BLaER1 (cell line): ENCODE measurements at regions not wholly inside any gene's neighbourhood (a gene's known extent, or its start where the extent isn't known, plus 50 kb on each side); places are given as distances from the start of the nearest gene placed in this dataset.

Source experiments
- H3K27ac ChIP-seq: shearing (Covaris generic); formaldehyde crosslinking; 2 replicates; pipeline ENCODE4 v1.8.1; 2022
- H3K27me3 ChIP-seq: shearing (Covaris generic); formaldehyde crosslinking; 2 replicates; pipeline ENCODE4 v1.8.1; 2022
- H3K36me3 ChIP-seq: shearing (Covaris generic); formaldehyde crosslinking; 2 replicates; pipeline ENCODE4 v1.8.1; 2022
- H3K4me1 ChIP-seq: shearing (Covaris generic); formaldehyde crosslinking; 2 replicates; pipeline ENCODE4 v1.8.1; 2022
- H3K4me2 ChIP-seq: shearing (Covaris generic); formaldehyde crosslinking; 2 replicates; pipeline ENCODE4 v1.8.1; 2022
- H3K4me3 ChIP-seq: shearing (Covaris generic); formaldehyde crosslinking; 2 replicates; pipeline ENCODE4 v1.8.1; 2022
- H3K9ac ChIP-seq: shearing (Covaris generic); formaldehyde crosslinking; 2 replicates; pipeline ENCODE4 v1.8.1; 2022
- H3K9me3 ChIP-seq: shearing (Covaris generic); formaldehyde crosslinking; 2 replicates; pipeline ENCODE4 v1.8.1; 2022
- H4K20me1 ChIP-seq: shearing (Covaris generic); formaldehyde crosslinking; 2 replicates; pipeline ENCODE4 v1.8.1; 2022
- Cebpa-rat ChIP-seq: shearing (Covaris generic); IDR thresholded peaks from 2 replicates; pipeline ENCODE4 v1.8.1; 2022

DNA sequence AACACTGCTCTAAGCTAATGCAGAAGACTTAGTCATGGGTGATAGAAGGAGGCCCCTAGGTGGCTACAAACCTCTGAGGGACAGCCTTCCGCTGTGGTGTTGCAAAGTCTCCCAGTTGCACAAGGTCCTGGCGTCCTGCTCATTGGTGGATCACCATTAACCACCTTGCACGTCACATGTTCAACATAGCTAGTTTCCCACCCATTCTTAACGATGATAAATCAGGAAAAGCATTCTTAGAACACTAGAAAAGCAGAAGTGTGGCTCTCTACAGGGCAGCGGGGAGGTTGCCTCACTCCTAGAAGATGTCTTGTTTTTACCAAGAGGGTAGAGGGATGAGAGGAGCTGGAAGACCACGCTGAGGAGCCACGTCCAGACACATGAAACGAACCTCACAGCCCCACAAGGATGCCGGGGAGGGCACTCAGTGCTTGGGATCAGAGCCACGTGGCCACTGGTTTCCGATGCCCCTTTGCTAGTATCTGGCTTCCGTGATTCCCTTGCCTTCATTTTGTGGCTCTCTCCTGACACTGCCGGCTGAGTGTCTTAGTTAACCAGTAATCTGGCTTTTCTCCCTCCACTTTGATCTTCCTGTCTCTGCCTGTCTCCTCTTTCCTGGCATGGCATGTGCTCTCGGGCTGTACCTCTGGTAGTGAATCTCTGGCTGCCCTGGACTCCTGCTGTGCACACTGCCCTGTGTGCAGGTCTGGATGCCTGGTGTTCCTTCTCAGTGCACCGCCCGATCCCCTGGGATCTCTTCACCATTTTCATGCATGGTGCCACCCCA, 91.4 kb upstream of the NEDD9 start:
- Histone ChIP-seq H3K4me2 (no peak overlapping the region), H3K27ac (no peak overlapping the region), H3K4me1 (peaks cover 12% of the 10 kb centered on the region; the same call in 1 of the 2 replicates)

DNA sequence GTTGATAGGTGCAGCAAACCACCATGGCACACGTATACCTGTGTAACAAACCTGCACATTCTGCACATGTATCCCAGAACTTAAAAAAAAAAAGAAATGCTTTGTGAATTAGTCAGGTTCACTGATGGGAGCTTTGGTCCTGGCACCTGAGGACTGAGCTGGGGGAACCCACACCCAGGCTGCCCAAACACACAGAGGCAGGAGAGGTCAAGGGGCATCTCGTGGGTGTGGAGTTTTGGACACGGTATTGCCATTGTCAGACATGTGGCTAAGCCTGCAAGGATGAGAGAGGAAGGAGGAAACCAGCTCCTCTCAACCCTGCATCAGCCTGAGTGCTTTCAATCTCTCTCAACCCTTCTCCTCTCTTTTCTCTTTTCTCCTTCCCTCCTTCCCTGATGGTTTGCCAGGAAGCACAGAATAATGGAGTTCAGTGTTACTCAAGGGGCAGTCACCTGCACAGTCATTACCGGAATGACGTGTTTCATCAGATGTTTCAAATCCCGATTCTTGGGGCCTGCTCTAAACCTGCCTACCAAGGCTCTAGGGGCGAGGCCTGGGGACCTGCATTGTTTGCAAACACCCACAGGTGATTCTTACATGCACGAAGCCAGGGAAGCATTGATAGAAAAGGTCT, 89.9 kb upstream of the NEDD9 start:
- Histone ChIP-seq H3K4me2 (no peak overlapping the region), H3K4me3 (no peak overlapping the region), H3K4me1 (0 out of 2 replicates have a peak, but pooled peaks cover 11% of the 10 kb centered on the region), H3K27me3 (no peaks in the 10 kb centered on the region), H4K20me1 (no peaks in the 10 kb centered on the region), H3K9ac (no peak overlapping the region), H3K27ac (no peak overlapping the region), H3K36me3 (peaks cover 3% of the 10 kb centered on the region; the same call in 1 of the 2 replicates), H3K9me3 (no peaks in the 10 kb centered on the region)
- no peak for TF ChIP-seq Cebpa-rat

More for the DNA sequence above, 91.4 kb upstream of the NEDD9 start:
- Histone ChIP-seq H3K4me3 (no peak overlapping the region), H3K9ac (no peak overlapping the region), H3K9me3 (no peaks in the 10 kb centered on the region), H3K36me3 (no peaks in the 10 kb centered on the region), H3K27me3 (no peaks in the 10 kb centered on the region), H4K20me1 (no peaks in the 10 kb centered on the region)
- TF ChIP-seq Cebpa-rat = no peak

DNA sequence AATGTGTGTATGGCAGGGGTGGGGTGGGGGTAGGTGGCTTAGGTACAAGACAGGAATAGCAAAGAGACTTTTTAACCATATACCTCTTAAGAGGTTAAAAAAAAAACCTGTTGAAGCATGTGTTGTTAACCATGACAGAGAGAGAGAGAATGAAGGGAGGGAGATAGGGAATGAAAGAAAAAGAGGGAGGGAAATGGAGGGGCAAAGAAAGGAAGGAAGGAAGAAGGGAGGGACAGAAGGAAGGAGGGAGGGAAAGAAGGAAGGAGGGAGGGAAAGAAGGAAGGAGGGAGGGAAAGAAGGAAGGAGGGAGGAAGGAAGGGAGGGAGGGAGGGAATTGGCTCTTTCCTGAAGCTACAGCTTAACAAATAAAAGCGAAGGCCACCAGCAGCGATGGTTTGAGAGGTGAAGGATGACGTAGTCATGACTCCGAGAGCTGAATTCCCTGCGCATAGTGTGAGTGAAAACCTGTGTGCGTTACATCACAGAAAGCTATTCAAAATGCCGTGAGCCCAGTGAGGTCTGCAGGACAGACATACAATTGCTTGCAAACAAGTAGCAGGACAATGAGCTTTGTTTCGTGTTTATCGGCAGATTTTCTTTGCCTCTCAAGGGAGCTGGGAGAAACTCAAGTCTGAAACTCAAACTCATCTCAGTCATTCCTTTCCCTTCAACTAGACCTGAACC, 88.6 kb upstream of the NEDD9 start:
- Histone ChIP-seq H3K4me2 (no peak overlapping the region), H3K4me3 (no peak overlapping the region), H3K9ac (no peak overlapping the region), H3K9me3 (no peaks in the 10 kb centered on the region), H3K4me1 (0 out of 2 replicates have a peak, but pooled peaks cover 11% of the 10 kb centered on the region), H3K27me3 (no peaks in the 10 kb centered on the region), H3K27ac (no peak overlapping the region), H3K36me3 (peaks cover 3% of the 10 kb centered on the region; the same call in 1 of the 2 replicates), H4K20me1 (no peaks in the 10 kb centered on the region)
- TF ChIP-seq Cebpa-rat = no peak

DNA sequence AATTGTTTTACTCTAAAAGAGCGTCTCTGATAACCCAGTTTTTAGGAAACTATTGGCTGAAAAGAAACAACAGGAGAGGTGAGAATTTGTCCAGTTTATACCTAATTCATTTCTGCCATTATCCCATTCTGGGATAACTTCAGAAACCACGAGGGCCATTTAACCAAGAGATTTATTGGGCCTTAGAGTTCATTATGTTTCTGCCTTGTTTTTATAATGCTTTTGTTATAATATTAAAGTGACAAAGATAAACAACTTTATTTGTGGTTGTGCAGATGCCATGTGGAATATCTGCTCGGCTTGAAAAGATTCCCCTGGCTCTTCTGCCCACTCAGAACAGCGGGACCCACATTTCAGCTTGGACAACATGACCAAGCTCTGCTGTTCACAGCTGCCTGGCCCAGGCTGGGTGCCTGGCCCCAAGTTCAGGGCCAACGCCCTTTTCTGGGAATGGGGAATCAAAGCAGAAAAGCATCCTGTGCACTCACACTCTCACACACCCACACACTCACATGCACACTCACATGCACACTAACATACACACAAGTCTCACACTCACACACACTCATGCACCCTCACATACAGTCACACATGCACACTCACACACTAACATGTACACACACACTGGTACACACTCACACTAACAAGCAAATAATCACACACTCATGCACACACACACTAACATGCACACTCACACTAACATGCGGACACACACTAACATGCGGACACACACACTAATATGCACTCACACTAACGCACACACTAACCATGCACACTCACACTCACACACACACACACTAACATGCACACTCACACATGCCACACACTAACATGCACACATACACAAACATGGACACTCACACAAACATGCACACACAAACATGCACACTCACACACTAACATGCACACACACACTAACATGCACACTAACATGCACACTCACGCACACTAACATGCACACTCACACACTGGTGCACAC, 86.7 kb upstream of the NEDD9 start:
- no peaks in the 10 kb centered on the region for H3K27me3 ChIP-seq
- no peak overlapping the region for H3K9ac ChIP-seq
- no peak overlapping the region for H3K4me3 ChIP-seq
- H3K36me3 ChIP-seq = peaks cover 3% of the 10 kb centered on the region; the same call in 1 of the 2 replicates
- no peaks in the 10 kb centered on the region for H4K20me1 ChIP-seq
- no peak overlapping the region for H3K27ac ChIP-seq
- H3K4me1 ChIP-seq = 0 out of 2 replicates have a peak, but pooled peaks cover 6% of the 10 kb centered on the region
- no peak for TF ChIP-seq Cebpa-rat
- no peaks in the 10 kb centered on the region for H3K9me3 ChIP-seq
- no peak overlapping the region for H3K4me2 ChIP-seq

DNA sequence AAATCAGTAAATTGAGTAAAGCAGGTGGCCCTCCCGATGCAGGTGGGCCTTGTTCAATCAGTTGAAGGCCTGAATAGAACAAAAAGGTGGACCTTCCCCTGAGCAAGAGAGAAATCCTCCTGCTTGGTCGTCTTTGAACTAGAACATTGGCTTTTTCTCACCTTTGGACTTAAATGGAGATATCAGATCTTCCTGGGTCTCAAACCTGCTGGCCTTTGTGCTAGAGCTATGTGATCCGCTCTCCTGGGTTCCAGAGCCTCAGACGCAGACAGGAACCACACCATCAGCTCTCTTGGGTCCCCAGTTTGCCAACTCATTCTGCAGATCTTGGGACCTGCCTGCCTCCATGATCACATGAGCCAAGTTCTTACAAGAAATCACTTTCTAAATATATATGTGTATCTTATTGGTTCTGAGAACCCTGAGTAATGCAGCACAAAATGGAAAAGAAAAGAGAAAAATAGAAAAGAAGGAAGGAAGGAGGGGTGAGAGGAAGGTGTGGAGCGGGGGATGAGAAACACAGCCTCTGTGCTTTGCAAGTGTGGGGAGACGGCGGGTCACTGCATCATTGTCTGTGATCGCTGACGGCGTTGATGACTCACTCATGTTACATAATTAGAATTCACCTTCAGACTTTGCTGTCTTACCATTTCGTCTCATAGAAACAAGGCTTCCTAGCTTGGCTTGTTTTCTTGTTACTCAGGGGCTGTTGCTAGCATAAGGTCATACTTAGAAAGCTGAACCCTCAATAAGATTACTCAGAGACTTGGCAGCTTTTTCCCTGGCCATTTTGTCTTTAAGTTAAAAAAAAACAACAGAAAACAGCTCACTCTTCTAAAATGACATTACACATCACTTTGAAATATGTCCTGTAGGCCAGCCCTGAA, 85.7 kb upstream of the NEDD9 start:
- H3K27me3 ChIP-seq = no peaks in the 10 kb centered on the region
- H4K20me1 ChIP-seq = no peaks in the 10 kb centered on the region
- H3K9ac ChIP-seq = no peak overlapping the region
- no peak overlapping the region for H3K4me3 ChIP-seq
- no peak for TF ChIP-seq Cebpa-rat
- H3K27ac ChIP-seq = no peak overlapping the region
- no peaks in the 10 kb centered on the region for H3K4me1 ChIP-seq
- peaks cover 3% of the 10 kb centered on the region; the same call in 1 of the 2 replicates for H3K36me3 ChIP-seq
- H3K4me2 ChIP-seq = no peak overlapping the region
- no peaks in the 10 kb centered on the region for H3K9me3 ChIP-seq

DNA sequence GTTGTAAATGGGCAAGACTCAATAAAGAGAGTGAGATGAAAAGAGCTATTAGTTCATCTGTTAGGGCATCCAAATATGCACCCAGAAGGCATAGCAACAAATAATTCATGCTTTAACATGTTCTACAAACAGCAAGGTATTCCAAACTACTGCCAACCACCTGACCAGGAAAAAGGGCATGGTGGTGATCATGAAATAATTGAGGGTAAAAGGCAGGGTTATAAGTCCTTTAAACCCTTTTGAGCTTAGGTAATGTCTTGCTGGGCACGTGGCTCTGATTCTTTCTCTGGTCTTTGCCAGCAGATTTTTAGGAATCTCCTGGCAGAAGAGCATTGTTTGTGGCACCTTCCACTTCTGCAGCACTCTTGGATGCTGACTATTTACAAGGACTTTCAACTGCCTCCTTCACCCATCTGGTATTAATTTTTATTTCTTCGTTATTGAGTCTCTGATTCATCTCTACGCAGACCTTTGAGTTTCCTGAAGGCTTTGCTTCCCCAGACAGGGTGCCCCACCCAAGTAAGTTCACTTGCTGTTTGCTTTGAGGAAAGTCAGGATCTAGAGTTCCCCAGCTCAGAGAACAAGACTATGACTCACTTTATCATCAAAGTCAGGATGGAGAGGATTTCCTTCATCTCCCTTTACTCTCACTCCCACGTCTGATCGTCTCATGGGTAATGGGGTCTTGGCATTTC, 83.4 kb upstream of the NEDD9 start:
- no peaks in the 10 kb centered on the region for H3K27me3 ChIP-seq
- no peaks in the 10 kb centered on the region for H4K20me1 ChIP-seq
- no peak for TF ChIP-seq Cebpa-rat
- no peaks in the 10 kb centered on the region for H3K9me3 ChIP-seq
- H3K27ac ChIP-seq = no peak overlapping the region
- no peak overlapping the region for H3K4me2 ChIP-seq
- H3K36me3 ChIP-seq = peaks cover 3% of the 10 kb centered on the region; the same call in 1 of the 2 replicates
- no peak overlapping the region for H3K4me3 ChIP-seq
- no peak overlapping the region for H3K9ac ChIP-seq
- H3K4me1 ChIP-seq = 0 out of 2 replicates have a peak, but pooled peaks cover 2% of the 10 kb centered on the region

DNA sequence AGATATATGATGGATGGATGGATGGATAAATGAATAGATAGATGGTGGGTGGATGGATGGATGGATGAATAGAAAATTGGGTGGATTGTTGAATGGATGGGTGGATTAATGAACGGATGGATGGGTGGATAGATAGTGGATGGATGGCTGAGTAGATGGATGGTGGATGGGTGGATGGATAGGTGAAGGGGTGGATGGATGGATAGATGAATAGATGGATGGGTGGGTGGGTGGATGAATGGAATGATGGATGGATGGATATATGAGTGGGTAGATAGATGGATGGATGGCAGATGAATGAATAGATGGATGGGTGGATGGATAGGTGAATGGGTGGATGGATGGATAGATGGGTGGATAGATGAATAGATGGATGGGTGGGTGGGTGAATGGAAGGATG, 80.7 kb upstream of the NEDD9 start:
- H3K4me3 ChIP-seq = no peak overlapping the region
- peaks cover 3% of the 10 kb centered on the region; the same call in 1 of the 2 replicates for H3K36me3 ChIP-seq
- no peak overlapping the region for H3K4me2 ChIP-seq
- H3K27ac ChIP-seq = no peak overlapping the region
- H4K20me1 ChIP-seq = no peaks in the 10 kb centered on the region
- no peaks in the 10 kb centered on the region for H3K9me3 ChIP-seq
- no peaks in the 10 kb centered on the region for H3K27me3 ChIP-seq
- no peak for TF ChIP-seq Cebpa-rat
- peaks cover 13% of the 10 kb centered on the region for H3K4me1 ChIP-seq
- H3K9ac ChIP-seq = no peak overlapping the region

DNA sequence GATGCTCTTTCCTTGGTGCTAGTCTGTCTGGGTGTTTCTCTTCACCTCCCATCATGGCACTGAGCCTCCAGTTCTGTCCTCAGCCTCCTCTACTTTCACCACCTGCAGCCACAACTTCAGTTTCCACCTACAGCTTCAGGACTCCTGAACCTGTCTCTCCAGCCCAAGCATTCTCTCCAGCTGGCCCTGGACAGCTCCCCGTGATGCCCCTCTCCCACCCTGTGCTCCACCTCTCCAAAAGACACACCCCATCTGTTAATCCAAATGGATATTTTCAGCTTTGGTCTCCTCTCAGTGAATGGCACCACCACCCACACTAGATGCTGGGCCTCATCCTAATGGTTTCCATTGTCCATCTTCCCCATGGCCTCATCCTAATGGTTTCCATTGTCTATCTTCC, 79.5 kb upstream of the NEDD9 start:
- Histone ChIP-seq H3K4me3 (no peak overlapping the region), H3K4me1 (peaks cover 13% of the 10 kb centered on the region), H3K9me3 (no peaks in the 10 kb centered on the region), H3K27ac (no peak overlapping the region), H3K27me3 (no peaks in the 10 kb centered on the region), H3K36me3 (no peaks in the 10 kb centered on the region), H4K20me1 (no peaks in the 10 kb centered on the region), H3K9ac (no peak overlapping the region), H3K4me2 (no peak overlapping the region)
- TF ChIP-seq Cebpa-rat = no peak
